ENCODE measurements at regions not wholly inside any gene's neighbourhood (a gene's known extent, or its start where the extent isn't known, plus 50 kb on each side); places are given as distances from the start of the nearest gene placed in this dataset.
"Not testable (repeated sequence)": the region's sequence is repeated elsewhere in the genome, so short reads cannot be mapped to it uniquely, and the experiment has no call there.

GRCh38 chr10:2782265-2782664 is 285.1 kb upstream of the PFKP start:
- Histone ChIP-seq H3K27me3 (no peaks in the 10 kb centered on the region), H3K9me3 (ENCODE audit: low read depth) (no peaks in the 10 kb centered on the region), H3K4me1 (ENCODE audit: low read depth) (no peaks in the 10 kb centered on the region), H3K36me3 (no peaks in the 10 kb centered on the region), H3K27ac (no peak overlapping the region), H3K4me3 (no peak overlapping the region)
- TF ChIP-seq, protein P1, sequence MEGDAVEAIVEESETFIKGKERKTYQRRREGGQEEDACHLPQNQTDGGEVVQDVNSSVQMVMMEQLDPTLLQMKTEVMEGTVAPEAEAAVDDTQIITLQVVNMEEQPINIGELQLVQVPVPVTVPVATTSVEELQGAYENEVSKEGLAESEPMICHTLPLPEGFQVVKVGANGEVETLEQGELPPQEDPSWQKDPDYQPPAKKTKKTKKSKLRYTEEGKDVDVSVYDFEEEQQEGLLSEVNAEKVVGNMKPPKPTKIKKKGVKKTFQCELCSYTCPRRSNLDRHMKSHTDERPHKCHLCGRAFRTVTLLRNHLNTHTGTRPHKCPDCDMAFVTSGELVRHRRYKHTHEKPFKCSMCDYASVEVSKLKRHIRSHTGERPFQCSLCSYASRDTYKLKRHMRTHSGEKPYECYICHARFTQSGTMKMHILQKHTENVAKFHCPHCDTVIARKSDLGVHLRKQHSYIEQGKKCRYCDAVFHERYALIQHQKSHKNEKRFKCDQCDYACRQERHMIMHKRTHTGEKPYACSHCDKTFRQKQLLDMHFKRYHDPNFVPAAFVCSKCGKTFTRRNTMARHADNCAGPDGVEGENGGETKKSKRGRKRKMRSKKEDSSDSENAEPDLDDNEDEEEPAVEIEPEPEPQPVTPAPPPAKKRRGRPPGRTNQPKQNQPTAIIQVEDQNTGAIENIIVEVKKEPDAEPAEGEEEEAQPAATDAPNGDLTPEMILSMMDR (IDR thresholded peaks at IDR 0.05; ENCODE audit: low read depth, low read length) = no peak
- no peak for DNase-seq (ENCODE audit: low read depth in 1 of 2, low spot score in 1 of 2)

GRCh38 chr10:2777666-2778355 is 289.5 kb upstream of the PFKP start:
- H3K9me3 ChIP-seq (ENCODE audit: low read depth) = no peaks in the 10 kb centered on the region
- no peak overlapping the region for H3K4me3 ChIP-seq
- DNase-seq (ENCODE audit: low read depth in 1 of 2, low spot score in 1 of 2) = no peak
- H3K4me1 ChIP-seq (ENCODE audit: low read depth) = no peaks in the 10 kb centered on the region
- H3K36me3 ChIP-seq = no peaks in the 10 kb centered on the region
- TF ChIP-seq, protein P1 (IDR thresholded peaks at IDR 0.05; ENCODE audit: low read depth, low read length) = no peak
- H3K27me3 ChIP-seq = peaks cover 11% of the 10 kb centered on the region
- H3K27ac ChIP-seq = no peak overlapping the region

DNA sequence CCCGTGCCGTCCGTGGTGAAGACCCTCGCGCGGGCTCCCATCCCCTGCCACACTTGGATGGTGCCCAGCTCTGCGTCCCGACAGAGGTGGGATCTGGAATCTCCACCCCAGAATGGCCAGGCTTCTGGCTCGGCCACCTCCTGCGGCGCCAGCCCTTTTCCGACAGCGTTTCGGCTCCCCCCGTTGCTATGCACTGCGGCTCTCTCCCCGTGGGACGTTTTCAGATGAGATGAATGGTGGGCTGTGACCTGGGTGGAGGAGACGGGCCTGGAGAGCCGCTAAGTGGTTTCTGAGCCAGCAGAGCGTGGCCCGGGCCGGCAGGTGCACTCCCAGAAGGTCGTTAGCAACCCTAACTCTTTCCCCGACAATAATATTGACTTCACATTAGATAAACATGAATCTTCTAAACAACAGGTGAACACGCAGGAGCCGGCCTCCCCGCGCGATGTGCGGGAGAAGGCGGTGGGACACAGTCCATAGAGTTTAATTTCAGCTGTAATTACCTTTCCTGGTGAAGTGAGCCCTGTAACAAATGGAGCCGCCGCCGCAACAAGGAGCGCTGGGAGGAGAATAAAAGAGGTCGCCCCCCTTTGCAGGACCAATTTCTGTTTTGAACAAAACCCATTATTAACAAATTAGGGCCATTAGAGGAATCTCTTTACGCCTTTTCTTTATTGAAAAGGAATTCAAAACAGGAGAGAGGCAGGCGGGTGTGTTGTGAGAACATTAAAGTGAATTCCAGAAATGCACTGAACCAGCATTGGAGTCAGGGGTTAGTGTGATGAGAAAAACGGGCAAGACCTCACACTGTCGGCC is 294.3 kb upstream of the PFKP start:
- H3K9me3 ChIP-seq (ENCODE audit: low read depth) = no peaks in the 10 kb centered on the region
- TF ChIP-seq, protein P1 (IDR thresholded peaks at IDR 0.05; ENCODE audit: low read depth, low read length) = no peak
- H3K4me1 ChIP-seq (ENCODE audit: low read depth) = no peaks in the 10 kb centered on the region
- no peak for DNase-seq (ENCODE audit: low read depth in 1 of 2, low spot score in 1 of 2)
- H3K27ac ChIP-seq = no peak overlapping the region
- peaks cover 11% of the 10 kb centered on the region for H3K27me3 ChIP-seq
- H3K4me3 ChIP-seq = no peak overlapping the region
- no peaks in the 10 kb centered on the region for H3K36me3 ChIP-seq

DNA sequence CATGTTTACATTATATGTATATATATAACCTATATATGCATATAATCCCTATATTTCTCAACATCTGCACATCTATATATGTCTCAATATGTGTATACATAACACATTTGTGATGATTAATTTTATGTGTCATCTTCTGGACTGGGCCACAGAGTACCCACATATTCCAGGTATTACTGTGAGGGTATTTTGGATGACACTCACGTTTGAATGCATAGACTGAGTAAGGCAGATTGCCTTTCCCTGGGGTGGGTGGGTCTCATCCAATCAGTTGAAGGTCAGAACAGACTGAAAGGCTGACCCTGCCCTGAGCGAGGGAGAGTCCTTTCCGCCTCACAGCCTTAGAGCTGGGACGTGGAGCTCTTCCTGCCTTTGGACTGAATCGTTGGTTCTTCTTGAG is 295.2 kb upstream of the PFKP start:
- no peak overlapping the region for H3K4me3 ChIP-seq
- H3K36me3 ChIP-seq = no peaks in the 10 kb centered on the region
- DNase-seq (ENCODE audit: low read depth in 1 of 2, low spot score in 1 of 2) = no peak
- H3K4me1 ChIP-seq (ENCODE audit: low read depth) = no peaks in the 10 kb centered on the region
- no peaks in the 10 kb centered on the region for H3K9me3 ChIP-seq (ENCODE audit: low read depth)
- TF ChIP-seq, protein P1 (IDR thresholded peaks at IDR 0.05; ENCODE audit: low read depth, low read length) = no peak
- no peak overlapping the region for H3K27ac ChIP-seq
- peaks cover 11% of the 10 kb centered on the region for H3K27me3 ChIP-seq

GRCh38 chr10:2767293-2767692 is 300.1 kb upstream of the PFKP start:
- H3K9me3 ChIP-seq (ENCODE audit: low read depth); H3K36me3 ChIP-seq; H3K27ac ChIP-seq; H3K27me3 ChIP-seq; H3K4me1 ChIP-seq (ENCODE audit: low read depth); DNase-seq (ENCODE audit: low read depth in 1 of 2, low spot score in 1 of 2); H3K4me3 ChIP-seq: not testable (repeated sequence)

- TF ChIP-seq, protein P1 (IDR thresholded peaks at IDR 0.05; ENCODE audit: low read depth, low read length) = no peak
- DNase-seq (ENCODE audit: low read depth in 1 of 2, low spot score in 1 of 2) = no peak
- Histone ChIP-seq H3K36me3 (no peaks in the 10 kb centered on the region), H3K4me3 (no peak overlapping the region), H3K9me3 (ENCODE audit: low read depth) (no peaks in the 10 kb centered on the region), H3K27ac (no peak overlapping the region), H3K4me1 (ENCODE audit: low read depth) (no peaks in the 10 kb centered on the region), H3K27me3 (no peaks in the 10 kb centered on the region)
Measured at GRCh38 chr10:2761971-2762370, 305.4 kb upstream of the PFKP start.

All from cardiac muscle cell (in vitro differentiated cells and primary cell).